ENCODE measurements at regions not wholly inside any gene's neighbourhood (a gene's known extent, or its start where the extent isn't known, plus 50 kb on each side); places are given as distances from the start of the nearest gene placed in this dataset.

- no peaks in the 10 kb centered on the region for H3K9me3 ChIP-seq (ENCODE audit: control insufficient read depth, insufficient read depth, low read depth, low read length)
- no peak overlapping the region for H3K27ac ChIP-seq (ENCODE audit: extremely low read depth, low read depth, low read length)
- CTCF ChIA-PET = no interaction called here
- H3K4me3 ChIP-seq (ENCODE audit: low read depth, low read length) = no peak overlapping the region
- H3K4me1 ChIP-seq (ENCODE audit: control insufficient read depth, insufficient read depth, low read length) = no peaks in the 10 kb centered on the region
- TF ChIP-seq ZNF302 (tag by site-specific recombination; IDR thresholded peaks at IDR 0.05; ENCODE audit: low read depth) (no peak), ZSCAN4 (tag by site-specific recombination; IDR thresholded peaks at IDR 0.05) (no peak), ZNF266 (tag by site-specific recombination; IDR thresholded peaks at IDR 0.05; ENCODE audit: low read depth) (no peak), ZBTB49 (tag by site-specific recombination; IDR thresholded peaks at IDR 0.05; ENCODE audit: low read depth) (no peak), ZNF596 (tag by site-specific recombination; IDR thresholded peaks at IDR 0.05) (no peak), RBAK (tag by site-specific recombination; IDR thresholded peaks at IDR 0.05) (no peak), MEIS1 (CRISPR knock-in tag; IDR thresholded peaks at IDR 0.05; ENCODE audit: borderline replicate concordance) (no peak), ZIC2 (tag by site-specific recombination; IDR thresholded peaks at IDR 0.05) (no peak), ZXDB (tag by site-specific recombination; IDR thresholded peaks at IDR 0.05) (no peak)
- H3K36me3 ChIP-seq (ENCODE audit: control insufficient read depth in 2 of 2, insufficient read depth in 1 of 2, low read length in 2 of 2) = no peaks in the 10 kb centered on the region
- POLR2A ChIA-PET = no interaction called here
These were observed 333.4 kb downstream of the AASDHPPT start for GRCh38 chr11:106410902-106411301.

- Histone ChIP-seq H3K4me1 (ENCODE audit: control insufficient read depth, insufficient read depth, low read length) (no peaks in the 10 kb centered on the region), H3K4me3 (ENCODE audit: low read depth, low read length) (no peak overlapping the region), H3K9me3 (ENCODE audit: control insufficient read depth, insufficient read depth, low read depth, low read length) (no peaks in the 10 kb centered on the region), H3K27ac (ENCODE audit: extremely low read depth, low read depth, low read length) (no peak overlapping the region), H3K36me3 (ENCODE audit: control insufficient read depth in 2 of 2, insufficient read depth in 1 of 2, low read length in 2 of 2) (no peaks in the 10 kb centered on the region)
- CTCF ChIA-PET = no interaction called here
- POLR2A ChIA-PET = no interaction called here
- TF ChIP-seq ZNF670 (tag by site-specific recombination; IDR thresholded peaks at IDR 0.05; ENCODE audit: low read depth) (no peak), ZNF391 (tag by site-specific recombination; IDR thresholded peaks at IDR 0.05; ENCODE audit: borderline replicate concordance, low read depth) (no peak), ATF2 (tag by site-specific recombination; IDR thresholded peaks at IDR 0.05; ENCODE audit: low read depth) (no peak), PRDM4 (tag by site-specific recombination; IDR thresholded peaks at IDR 0.05) (no peak), ZNF26 (tag by site-specific recombination; IDR thresholded peaks at IDR 0.05) (no peak), EGR2 (tag by site-specific recombination; IDR thresholded peaks at IDR 0.05; ENCODE audit: low read depth) (no peak), ZNF585B (tag by site-specific recombination; IDR thresholded peaks at IDR 0.05) (no peak), ZSCAN30 (tag by site-specific recombination; IDR thresholded peaks at IDR 0.05) (no peak), MYNN (tag by site-specific recombination; IDR thresholded peaks at IDR 0.05; ENCODE audit: borderline replicate concordance) (no peak), GFI1B (tag by site-specific recombination; IDR thresholded peaks at IDR 0.05) (no peak), ZNF433 (tag by site-specific recombination; IDR thresholded peaks at IDR 0.05; ENCODE audit: low read depth) (no peak), ZNF639 (tag by site-specific recombination; IDR thresholded peaks at IDR 0.05) (no peak)
These were observed 335.8 kb downstream of the AASDHPPT start for GRCh38 chr11:106413222-106413621.

Measured in HEK293 (cell line).